SH-SY5Y (cell line): ENCODE measurements at regions not wholly inside any gene's neighbourhood (a gene's known extent, or its start where the extent isn't known, plus 50 kb on each side); places are given as distances from the start of the nearest gene placed in this dataset.

Experiments
- GATA2 ChIP-seq: IDR thresholded peaks from 2 replicates; pipeline ENCODE4 v1.6.1; 2011; ENCODE audit warnings: mild to moderate bottlenecking, low read depth, low read length
- GATA3 ChIP-seq: IDR thresholded peaks from 2 replicates; pipeline ENCODE4 v1.6.1; 2011; ENCODE audit warnings: low read depth, mild to moderate bottlenecking, low read length, moderate library complexity

- TF ChIP-seq GATA2 (no peak), GATA3 (no peak)
These were observed 56.6 kb upstream of the KIRREL3 start for GRCh38 chr11:127057126-127057525.
